Head of caudate nucleus (tissue), 42 donors: ENCODE measurements at regions not wholly inside any gene's neighbourhood (a gene's known extent, or its start where the extent isn't known, plus 50 kb on each side); places are given as distances from the start of the nearest gene placed in this dataset.

Source experiments
- DNase-seq, 42 donors: peaks; one replicate each; pipeline versions ENCODE4 v3.0.0 to v3.0.0-alpha.2; 2020 to 2021; ENCODE audit warnings: mixed read lengths in 7 of 42
- intact Hi-C: fragments of 100-400 bp; cut with DNase I; formaldehyde crosslinking; loops from one replicate; pipeline ENCODE4 v1.15.0; 2022

DNA sequence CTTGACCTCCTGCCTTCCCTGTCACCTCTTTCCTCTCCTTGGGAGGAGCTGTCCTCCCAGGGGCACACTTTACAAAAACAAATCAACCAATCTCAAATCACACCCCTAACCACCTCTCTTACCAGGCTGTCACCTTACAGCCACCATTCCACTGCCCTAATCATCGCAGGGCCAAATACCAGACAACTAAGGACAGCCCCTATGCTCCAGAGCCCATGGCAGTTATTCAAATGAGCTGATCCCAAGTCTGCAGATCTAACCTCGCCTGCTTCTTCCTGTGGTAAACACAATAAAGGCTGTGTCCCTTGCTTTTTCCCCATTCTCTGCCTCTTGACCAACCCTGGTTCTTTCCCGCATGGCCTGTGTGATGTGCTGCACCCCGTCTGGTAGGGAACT, 154.2 kb upstream of the CNTNAP5 start:
- no peak for DNase-seq
- intact Hi-C loops, result no loop called here

DNA sequence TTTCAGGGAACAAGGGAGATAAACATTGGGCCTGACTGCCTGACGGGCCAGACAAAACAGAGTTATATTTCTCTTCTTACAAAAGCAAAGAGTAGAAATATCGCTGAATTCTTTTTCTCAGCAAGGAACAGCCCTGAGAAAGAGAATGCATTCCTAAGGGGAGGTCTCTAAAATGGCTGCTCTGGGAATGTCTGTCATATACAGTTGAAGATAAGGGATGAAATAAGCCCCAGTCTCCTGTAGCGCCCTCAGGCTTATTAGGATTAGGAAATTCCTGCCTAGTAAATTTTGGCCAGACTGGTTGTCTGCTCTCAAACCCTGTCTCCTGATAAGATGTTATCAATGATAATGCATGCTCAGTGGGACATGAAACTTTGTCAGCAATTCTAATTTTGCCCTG, 134.9 kb upstream of the CNTNAP5 start:
- intact Hi-C loops, result no loop called here
- no peak for DNase-seq

DNA sequence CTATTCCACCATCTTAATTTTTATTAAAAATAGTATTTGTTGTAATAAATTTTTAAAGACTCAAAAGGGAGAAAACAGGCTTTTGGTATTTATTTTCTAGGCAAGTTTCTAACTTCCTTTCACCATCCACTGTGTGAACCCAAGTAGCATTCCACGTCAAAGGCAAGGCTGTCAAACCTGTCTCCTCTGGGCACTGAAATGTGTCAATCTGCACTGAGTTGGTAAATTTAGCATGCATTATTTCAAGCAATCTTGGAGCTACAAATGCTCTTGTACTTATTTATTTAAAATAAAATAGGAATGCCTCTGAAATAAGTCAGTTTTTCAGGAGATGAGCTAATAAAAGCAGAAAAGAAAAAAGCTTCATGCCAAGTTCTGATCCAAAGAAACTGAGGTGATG, 130.9 kb upstream of the CNTNAP5 start:
- intact Hi-C loops, result no loop called here
- DNase-seq, result no peak

DNA sequence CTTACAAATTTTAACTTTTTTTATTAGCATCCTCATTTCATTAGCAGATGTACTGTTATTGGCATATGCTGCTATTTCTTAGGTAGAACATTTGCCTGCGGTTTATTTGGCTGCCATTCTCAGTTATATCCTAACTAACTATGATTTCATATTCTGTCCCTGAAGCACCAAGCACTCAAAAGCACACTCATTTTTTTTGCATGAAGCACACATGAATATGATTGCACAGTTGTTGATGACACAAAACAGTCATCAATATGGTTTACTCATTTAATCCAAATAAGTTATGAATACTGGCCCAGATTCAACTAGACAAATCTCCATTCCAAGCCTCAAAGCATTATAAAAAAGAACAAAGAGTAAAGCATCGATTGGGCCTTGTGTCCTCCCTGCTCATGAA, 129.4 kb upstream of the CNTNAP5 start:
- intact Hi-C loops, result no loop called here
- DNase-seq, result no peak

DNA sequence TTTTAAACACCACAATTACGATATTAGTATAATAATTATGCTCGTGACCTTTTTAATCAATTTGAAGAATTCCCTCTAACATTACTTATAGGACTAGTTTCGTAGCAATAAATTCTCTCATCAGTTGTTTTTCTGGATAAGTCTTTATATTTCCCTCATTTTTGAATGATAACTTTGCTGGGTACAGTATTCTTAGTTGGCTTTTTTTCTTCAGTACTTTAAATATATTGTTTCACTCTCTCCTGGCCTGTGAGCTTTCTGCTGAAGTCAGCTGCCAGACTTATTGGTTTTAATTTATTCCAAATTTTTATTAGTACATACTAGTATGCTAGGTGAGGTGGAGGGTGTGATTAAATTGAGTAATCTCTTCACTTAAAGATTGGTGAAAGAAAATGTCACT, 123.8 kb upstream of the CNTNAP5 start:
- no peak for DNase-seq
- intact Hi-C loops, result no loop called here

DNA sequence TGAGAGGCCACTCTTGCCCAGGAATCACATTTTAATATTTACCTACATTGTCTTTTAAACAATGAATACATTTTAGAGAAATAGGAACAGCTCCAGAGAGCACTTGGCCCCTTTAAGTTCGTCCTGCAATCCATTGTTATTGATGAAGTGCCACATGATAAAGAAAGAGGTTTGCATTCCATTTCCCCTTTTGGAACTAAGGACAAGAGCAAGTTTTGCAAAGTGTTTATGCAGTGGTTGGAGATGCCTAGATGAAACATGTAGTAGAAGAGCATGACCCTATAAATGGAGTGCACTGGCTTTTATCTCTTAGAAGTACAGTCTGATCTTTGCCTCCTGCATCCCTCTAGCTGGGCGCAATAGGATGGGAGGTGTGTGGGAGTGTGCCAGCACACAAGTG, 118.7 kb upstream of the CNTNAP5 start:
- intact Hi-C loops, result no loop called here
- DNase-seq, result no peak

DNA sequence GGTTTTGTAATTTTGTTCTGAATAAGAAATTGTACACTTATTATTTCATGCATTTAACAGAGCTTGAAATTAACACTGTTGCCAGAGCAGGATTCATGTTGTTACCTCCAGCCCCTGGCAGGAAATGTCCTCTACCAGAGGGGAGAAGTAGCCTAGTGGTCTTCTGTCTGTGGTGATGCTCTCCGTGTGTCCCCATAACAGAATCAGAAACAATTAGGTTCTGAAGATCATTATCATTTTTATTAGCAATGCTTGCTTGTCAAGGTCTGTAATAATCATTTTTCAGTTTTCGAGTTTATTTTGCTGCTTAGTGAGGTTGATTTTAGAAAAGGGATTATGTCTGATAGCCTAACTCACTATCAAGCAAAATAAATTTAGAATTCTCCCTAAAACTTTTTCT, 116.6 kb upstream of the CNTNAP5 start:
- DNase-seq, result no peak
- intact Hi-C loops, result no loop called here

DNA sequence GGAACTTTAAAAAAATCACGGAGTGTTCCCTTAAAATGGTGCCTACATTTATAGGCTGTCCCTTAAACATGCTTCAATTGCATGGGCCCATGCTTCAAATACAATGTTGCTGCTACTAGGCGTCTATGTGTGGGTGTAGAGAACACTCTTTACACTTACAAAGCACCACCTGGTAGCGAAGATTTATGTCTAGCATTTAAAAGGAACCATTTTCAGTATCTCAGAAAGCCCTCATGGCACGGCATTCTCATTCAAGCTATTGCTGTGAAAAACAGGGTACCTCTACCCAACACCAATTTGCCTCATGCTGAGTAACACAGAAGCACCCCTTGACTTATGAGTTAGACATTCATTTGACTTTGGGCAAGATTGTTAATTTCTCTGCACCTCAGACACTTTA, 112.9 kb upstream of the CNTNAP5 start:
- no peak for DNase-seq
- intact Hi-C loops, result no loop called here

DNA sequence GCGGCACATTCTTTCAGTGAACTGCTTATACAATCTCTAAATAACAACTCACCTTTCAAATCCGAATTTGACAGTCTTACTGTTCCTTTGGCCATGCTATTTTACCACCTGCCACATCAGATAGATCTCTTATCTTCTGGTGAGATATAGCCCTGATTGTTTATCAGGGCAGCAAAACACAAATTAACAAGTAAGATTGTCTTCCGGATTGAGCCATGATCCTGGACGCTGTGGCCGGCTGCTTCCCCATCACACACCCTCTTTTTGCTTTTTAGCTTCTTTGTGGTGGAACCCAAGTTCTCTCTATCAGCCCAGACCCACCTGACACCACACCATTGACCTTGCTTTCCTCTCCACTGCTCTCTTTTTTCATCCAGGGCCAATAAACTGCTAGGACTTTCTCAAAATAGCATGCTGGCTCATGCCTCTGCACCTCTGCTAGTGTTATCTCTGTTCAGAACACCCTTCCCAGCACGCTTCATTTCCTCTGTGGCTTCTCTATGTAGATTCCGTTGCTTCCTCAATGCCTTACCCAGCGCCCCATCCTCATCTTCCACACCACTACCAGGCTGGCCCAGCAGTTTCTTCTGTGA, 111.8 kb upstream of the CNTNAP5 start:
- intact Hi-C loops, result no loop called here
- no peak for DNase-seq

DNA sequence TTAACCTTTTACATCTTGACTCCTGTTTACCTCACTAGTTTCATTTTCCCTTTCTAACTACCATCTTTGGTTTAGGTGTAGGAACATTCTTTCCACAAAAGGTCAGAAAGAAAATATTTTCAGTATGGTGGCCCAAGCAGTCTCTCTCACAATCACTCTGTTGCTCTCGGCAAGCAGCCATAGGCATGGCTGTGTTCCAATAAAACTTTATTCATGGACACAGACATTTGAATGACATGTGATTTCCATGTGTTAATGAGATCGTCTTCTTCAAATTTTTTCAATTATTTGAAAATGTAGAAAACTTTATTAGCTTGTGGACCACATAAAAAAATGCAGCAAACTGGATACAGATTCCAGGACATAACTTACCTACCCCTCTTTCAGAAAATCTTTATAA, 109.7 kb upstream of the CNTNAP5 start:
- DNase-seq, result no peak
- intact Hi-C loops, result no loop called here

DNA sequence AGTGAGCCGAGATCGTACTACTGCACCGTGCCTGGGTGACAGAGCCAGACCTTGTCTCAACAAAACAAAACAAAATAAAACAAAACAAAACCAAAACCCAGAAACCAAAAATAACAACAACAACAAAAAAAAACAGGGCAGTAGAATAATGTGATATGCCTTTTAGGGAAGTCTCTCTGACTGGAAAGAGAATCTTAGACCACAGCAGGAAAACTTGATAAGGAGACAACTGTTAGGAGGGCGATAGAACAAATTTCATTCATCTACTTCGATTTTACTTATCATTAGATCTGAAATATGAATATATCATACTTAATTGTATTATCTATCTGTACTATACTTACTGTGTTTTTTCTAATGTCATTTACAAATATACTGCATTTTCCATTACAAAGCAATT, 109.0 kb upstream of the CNTNAP5 start:
- no peak for DNase-seq
- intact Hi-C loops, result no loop called here

DNA sequence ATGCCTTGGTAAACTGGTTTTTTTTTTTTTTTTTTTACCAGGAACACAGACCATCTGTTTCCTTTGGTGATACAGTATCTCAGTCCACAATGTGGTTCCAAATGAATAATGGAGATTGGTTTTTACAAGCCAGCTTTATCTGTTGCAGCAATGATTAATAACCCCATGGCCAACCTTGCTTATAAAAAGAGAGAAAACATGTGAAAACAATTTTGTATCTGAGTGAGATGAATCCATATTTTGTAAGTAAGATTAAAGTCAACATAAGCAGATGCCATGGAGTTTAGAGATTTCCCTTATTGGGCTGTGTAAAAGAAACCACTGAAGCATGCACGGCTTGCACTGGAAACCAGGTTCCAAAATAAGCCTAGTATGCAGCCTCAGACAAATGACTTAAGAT, 108.6 kb upstream of the CNTNAP5 start:
- intact Hi-C loops, result no loop called here
- no peak for DNase-seq

DNA sequence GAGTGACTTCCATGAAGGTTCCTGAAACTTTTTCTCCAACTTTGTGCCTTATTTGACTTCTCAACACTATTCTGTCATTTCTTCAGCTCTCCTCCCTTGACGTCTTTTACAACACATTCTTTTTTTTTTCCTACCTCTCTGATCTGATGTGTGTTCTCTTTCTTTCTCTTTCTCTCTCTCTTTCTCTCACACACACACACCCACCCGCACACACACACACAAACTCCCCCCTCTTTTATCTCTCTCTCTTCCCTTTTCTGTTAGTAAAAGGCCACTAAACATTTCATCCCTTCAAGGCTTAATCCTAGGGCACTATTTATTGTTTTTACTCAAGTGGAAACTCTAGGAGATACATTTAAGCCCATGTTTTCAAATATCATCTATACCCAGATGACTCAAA, 107.8 kb upstream of the CNTNAP5 start:
- intact Hi-C loops, result no loop called here
- DNase-seq, result no peak

DNA sequence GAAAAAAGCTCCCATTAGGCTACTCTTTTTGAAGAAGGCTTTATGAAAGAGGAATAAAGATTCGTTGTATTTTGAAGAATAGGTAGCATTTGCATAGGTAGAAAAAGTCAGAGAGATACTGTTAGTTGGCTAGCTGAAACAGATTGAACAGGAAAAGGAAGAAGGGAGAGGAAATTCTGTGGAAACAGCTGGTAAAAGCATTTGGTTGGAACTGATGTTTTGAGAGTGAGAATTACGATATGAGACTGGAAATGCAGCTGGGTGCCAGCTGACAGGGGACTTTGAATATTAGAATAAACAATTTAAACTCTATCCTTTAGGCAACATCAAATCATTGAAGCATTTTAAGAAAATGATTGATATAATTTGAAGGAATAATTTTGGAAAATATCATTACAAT, 96.7 kb upstream of the CNTNAP5 start:
- DNase-seq, result no peak
- intact Hi-C loops, result no loop called here

DNA sequence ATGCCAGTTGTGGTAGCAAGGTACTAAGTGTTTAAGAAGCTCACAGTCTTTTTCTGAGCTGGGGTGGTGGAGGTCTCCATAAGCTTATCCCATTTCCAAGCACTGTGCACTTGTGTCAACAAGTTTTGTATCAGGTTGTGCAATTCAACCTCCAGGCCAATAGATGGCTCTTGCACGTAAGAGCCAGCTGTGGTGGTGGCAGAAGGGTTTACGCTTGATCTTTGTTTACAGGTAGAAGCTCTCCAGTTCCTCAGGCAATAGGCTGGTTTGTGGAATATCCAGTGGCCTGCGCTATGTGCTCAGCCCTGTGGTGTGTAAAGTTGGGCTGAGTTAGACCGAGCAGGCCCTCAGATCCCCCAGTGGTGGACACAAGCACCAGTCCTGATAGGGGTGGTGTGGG, 89.7 kb upstream of the CNTNAP5 start:
- no peak for DNase-seq
- intact Hi-C loops, result no loop called here

DNA sequence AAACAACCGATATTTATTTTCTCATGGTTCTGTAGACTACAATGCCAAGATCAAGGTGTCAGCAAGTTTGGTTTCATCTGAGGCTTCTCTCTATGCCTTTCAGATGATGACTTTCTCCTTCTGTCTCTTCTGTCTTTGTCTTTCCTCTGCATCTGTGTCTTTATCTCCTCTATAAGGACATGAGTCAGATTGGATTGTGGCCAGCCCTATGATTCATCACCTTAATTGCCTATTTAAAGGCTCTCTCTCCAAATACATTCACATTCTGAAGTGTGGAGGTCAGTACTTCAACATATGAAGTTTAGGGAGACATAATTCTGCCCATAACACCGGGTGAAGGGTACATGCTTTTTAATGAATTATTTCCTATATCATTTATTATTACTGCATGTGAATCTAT, 71.2 kb upstream of the CNTNAP5 start:
- intact Hi-C loops, result no loop called here
- no peak for DNase-seq

DNA sequence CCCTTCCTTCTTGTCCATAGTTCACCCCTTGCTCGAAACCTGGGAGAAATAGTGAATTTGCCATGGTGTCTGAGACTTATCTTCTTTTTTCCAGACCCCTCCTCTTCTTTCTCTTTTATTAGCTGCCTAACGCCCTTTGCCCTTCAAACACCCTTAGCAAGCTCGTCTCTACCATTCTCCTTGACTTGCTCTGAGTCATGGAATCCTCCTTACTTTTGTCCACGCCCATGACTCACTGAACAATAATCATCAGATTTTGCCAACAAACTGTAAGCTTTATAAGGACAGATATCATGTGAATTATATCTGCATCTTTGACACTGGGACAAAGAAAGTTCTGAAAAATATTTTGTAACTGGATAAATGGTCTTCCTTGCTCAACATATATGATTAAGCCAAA, 67.1 kb upstream of the CNTNAP5 start:
- DNase-seq, result no peak
- intact Hi-C loops, result no loop called here

DNA sequence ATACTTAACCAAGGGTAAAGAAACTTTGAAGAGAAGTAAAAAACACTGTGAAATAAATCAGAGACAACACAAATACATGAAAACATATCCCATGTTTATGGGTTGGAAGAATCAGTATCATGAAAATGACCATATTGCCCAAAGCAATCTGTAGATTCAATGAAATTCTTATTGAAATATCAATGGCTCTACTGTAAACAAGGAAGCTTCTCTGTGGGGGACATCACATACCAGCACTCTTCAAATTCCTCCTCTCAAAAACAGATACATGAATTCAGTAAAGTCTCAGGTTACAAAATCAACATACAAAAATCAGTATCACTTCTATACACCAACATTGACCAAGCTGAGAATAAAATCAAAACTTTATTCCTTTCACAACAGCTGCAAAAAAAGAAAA, 63.5 kb upstream of the CNTNAP5 start:
- DNase-seq, result no peak
- intact Hi-C loops, result no loop called here

DNA sequence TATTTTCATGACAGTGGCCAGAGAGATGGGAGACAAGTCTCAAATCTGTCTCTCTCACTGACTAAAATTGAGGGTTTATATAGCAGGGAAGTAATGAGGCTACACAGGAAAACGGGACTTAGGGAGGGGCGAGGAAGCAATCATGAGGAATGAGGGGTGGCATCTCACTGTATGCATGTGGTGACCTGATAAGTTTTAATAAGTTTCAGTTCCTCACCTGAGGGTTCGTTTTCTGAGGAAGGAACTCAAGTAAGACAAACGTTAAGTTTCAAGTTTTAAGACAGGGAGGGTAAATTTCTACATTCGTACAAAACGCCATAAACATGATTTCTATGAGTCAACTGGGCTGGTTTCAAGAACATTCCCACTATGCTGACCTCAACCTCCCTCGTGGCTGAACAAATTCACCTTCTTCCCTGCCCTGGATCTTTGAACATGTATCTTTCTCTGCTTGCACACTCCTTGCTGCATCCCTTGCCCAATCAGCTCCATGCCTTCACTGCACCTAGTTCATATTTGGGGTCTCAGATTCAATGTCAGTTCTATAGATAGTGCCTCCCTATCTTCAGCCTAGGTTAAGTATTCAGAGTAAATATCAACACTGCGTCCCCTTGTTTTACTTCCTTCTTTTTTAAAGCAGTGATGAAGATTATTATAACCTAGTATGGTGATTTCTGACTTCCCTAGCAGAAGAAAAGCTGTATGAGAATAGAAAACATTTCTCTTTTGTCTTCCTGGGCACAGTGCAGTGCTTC, 53.3 kb upstream of the CNTNAP5 start:
- DNase-seq, result no peak
- intact Hi-C loops, result no loop called here
